Brain microvascular endothelial cell (primary cell): ENCODE measurements at regions not wholly inside any gene's neighbourhood (a gene's known extent, or its start where the extent isn't known, plus 50 kb on each side); places are given as distances from the start of the nearest gene placed in this dataset.

Source experiments
- DNase-seq: peaks from one replicate; pipeline ENCODE4 v3.0.0-alpha.2; 2020
- H3K27ac ChIP-seq: fragments of 250-450 bp; sonication (Bioruptor Pico); 2 replicates; pipeline ENCODE4 v1.5.1; 2020; ENCODE audit warnings: mild to moderate bottlenecking, moderate library complexity
- H3K27me3 ChIP-seq: fragments of 250-450 bp; sonication (Bioruptor Pico); replicated peaks from 2 replicates; pipeline ENCODE4 v1.5.1; 2020; ENCODE audit warnings: mild to moderate bottlenecking
- H3K36me3 ChIP-seq: fragments of 250-450 bp; sonication (Bioruptor Pico); replicated peaks from 2 replicates; pipeline ENCODE4 v1.5.1; 2020; ENCODE audit warnings: mild to moderate bottlenecking
- H3K4me3 ChIP-seq: 2 replicates; pipeline ENCODE4 v1.5.1; 2011; ENCODE audit warnings: low read depth, mild to moderate bottlenecking, control low read depth, low read length, moderate library complexity
- in situ Hi-C: cut with HindIII; loops from 2 replicates; pipeline ENCODE4 v1.10.0; 2017; ENCODE audit warnings: low sequenced_read_pairs, low pct_ligation_motif_present
- TF ChIP-seq, protein P1 (sequence below): IDR thresholded peaks from 2 replicates; pipeline ENCODE4 v1.5.1; 2011; ENCODE audit warnings: low read depth, mild to moderate bottlenecking, moderate library complexity, low read length, control low read depth, inconsistent platforms; ENCODE audit errors: missing control alignments

DNA sequence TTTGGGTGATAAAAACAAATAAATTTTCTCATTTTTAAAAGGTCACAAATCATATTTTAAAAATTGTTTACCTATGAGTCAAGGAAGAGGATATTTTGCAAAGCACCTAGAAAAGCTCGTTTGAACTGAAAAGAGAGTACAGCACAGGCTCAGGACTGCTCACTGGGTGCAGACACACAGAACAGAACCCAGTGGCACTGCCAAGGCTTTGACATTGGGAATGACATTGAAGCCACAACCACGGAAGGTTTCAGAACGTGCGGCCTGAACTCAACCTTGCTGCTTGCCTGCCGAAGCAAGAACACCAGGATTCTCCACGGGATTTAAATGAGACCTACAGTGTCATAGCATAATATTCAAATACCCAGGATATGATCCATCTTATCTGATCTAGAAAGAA is 597.1 kb upstream of the B3GAT1 start:
- in situ Hi-C loops: no loop called here
- TF ChIP-seq, protein P1, sequence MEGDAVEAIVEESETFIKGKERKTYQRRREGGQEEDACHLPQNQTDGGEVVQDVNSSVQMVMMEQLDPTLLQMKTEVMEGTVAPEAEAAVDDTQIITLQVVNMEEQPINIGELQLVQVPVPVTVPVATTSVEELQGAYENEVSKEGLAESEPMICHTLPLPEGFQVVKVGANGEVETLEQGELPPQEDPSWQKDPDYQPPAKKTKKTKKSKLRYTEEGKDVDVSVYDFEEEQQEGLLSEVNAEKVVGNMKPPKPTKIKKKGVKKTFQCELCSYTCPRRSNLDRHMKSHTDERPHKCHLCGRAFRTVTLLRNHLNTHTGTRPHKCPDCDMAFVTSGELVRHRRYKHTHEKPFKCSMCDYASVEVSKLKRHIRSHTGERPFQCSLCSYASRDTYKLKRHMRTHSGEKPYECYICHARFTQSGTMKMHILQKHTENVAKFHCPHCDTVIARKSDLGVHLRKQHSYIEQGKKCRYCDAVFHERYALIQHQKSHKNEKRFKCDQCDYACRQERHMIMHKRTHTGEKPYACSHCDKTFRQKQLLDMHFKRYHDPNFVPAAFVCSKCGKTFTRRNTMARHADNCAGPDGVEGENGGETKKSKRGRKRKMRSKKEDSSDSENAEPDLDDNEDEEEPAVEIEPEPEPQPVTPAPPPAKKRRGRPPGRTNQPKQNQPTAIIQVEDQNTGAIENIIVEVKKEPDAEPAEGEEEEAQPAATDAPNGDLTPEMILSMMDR: no peak
- H3K27ac ChIP-seq: no peak overlapping the region
- H3K27me3 ChIP-seq: no peaks in the 10 kb centered on the region
- H3K36me3 ChIP-seq: no peaks in the 10 kb centered on the region
- no peak overlapping the region for H3K4me3 ChIP-seq
- DNase-seq: no peak

DNA sequence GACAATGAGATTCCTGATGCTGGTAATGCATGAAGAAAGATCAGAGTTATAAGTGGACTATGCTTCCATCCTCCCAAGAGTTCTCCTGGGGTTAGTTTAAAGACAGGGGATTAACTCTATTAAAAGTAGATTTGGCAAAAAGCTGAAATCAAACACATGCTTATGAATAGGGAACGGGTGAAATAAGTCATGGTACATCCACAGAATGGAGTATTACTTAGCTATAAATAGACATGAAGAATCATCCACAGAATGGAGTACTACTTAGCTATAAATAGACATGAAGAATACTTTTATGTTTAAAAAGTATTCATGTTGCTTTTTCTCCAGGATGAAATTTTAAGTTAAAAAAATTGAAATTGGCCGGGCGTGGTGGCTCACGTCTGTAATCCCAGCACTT is 596.4 kb upstream of the B3GAT1 start:
- Histone ChIP-seq H3K27me3 (no peaks in the 10 kb centered on the region), H3K36me3 (no peaks in the 10 kb centered on the region), H3K4me3 (no peak overlapping the region), H3K27ac (no peak overlapping the region)
- TF ChIP-seq, protein P1: no peak
- no peak for DNase-seq
- in situ Hi-C loops: no loop called here

DNA sequence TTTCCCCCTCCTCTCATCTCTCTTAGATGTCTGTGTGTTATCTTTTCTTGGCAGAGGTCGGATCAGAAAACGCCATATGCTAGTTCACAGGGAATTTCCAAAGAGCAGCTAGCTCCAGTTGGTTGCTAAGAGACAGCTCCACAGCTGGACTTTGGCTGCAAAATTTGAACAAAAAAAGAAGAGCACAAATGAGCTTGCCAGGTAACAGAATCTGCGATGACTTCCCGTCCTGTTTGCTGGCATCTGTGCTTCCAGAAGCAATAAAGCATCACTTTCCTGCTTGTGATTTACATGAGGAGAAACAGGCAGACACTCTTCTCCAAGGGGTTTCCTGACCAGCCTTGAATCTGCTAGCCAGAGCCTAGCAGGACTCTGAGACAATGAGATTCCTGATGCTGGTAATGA is 596.0 kb upstream of the B3GAT1 start:
- no peak for DNase-seq
- Histone ChIP-seq H3K27me3 (no peaks in the 10 kb centered on the region), H3K4me3 (no peak overlapping the region), H3K27ac (no peak overlapping the region), H3K36me3 (no peaks in the 10 kb centered on the region)
- TF ChIP-seq, protein P1: no peak
- in situ Hi-C loops: no loop called here

DNA sequence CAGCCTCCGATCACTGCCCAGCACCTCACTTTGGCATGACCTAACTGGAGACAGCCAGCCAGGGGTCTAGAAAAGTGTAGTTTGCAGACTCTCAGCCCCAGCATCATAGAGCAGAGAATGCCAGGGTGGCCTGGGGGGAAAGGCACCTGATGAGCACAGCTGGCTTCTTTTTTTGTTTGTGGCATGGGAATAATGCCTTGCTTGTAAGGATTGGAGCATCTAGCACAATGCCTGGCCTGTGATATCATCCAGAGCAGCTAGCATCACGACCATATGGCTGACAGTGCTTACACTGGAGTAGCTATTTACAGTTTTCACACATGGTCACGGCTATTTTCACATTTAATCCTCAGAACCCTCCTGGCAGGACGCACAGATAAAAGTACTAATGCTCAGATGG is 594.8 kb upstream of the B3GAT1 start:
- TF ChIP-seq, protein P1: no peak
- no peak for DNase-seq
- Histone ChIP-seq H3K4me3 (no peak overlapping the region), H3K36me3 (no peaks in the 10 kb centered on the region), H3K27me3 (no peaks in the 10 kb centered on the region), H3K27ac (no peak overlapping the region)
- in situ Hi-C loops: no loop called here

GRCh38 chr11:135004495-135004894 is 592.5 kb upstream of the B3GAT1 start:
- peak; percentile 33 for DNase-seq
- TF ChIP-seq, protein P1: no peak
- H3K4me3 ChIP-seq: no peak overlapping the region
- no peaks in the 10 kb centered on the region for H3K36me3 ChIP-seq
- no peak overlapping the region for H3K27ac ChIP-seq
- no peaks in the 10 kb centered on the region for H3K27me3 ChIP-seq
- in situ Hi-C loops: no loop called here

DNA sequence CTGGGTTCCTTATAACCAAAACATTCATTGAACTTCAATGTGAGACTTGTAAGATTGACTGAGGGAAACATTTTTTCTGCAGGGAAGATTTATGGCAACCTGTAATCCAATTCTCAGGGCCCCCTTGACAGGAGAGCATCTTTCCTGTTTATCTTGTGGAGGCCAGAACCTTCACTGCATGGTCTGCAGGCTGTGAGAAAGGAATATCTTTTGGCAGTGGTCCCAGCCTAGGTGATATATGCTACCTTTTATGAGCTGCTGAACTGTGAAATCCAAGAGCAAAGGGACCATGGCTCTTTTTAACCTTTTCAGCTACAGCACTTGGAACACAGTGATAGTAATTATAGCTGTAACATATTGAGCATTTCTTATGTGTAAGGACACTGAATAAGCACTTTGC is 590.2 kb upstream of the B3GAT1 start:
- H3K36me3 ChIP-seq: no peaks in the 10 kb centered on the region
- no peak for DNase-seq
- no peak overlapping the region for H3K27ac ChIP-seq
- in situ Hi-C loops: no loop called here
- H3K4me3 ChIP-seq: no peak overlapping the region
- TF ChIP-seq, protein P1: no peak
- H3K27me3 ChIP-seq: no peaks in the 10 kb centered on the region
